H1 (cell line): ENCODE measurements at regions not wholly inside any gene's neighbourhood (a gene's known extent, or its start where the extent isn't known, plus 50 kb on each side); places are given as distances from the start of the nearest gene placed in this dataset.

Source experiments
- CTCF ChIA-PET: fragments of 300-600 bp; sonication (Branson Sonifier 250); formaldehyde crosslinking; loops from one replicate; lab custom pipeline; 2021; ENCODE audit not compliant: partially characterized antibody; lab: Charles Lee
- POLR2A ChIA-PET: fragments of 300-600 bp; sonication (Branson Sonifier 250); formaldehyde crosslinking; loops from one replicate; lab custom pipeline; 2021; ENCODE audit warnings: inconsistent platforms; ENCODE audit not compliant: partially characterized antibody; lab: Charles Lee
- DNase-seq, 2 experiments: peaks; one replicate each; pipeline versions ENCODE4 v3.0.0 to v3.0.0-alpha.2; 2010 to 2022; ENCODE audit warnings: low spot score in 2 of 2, low read depth in 1 of 2, mixed read lengths in 1 of 2
- FAIRE-seq: peaks from 2 replicates; lab custom pipeline; 2011; peaks lifted over from hg19 to GRCh38; lab: Jason Lieb, UNC
- H2AFZ ChIP-seq: 2 replicates; pipeline ENCODE4 v1.8.1; 2012; ENCODE audit warnings: low read length, inconsistent platforms
- H2AK5ac ChIP-seq: 2 replicates; pipeline ENCODE4 v1.6.1; 2013; ENCODE audit warnings: low read depth, low read length
- H2BK120ac ChIP-seq: replicated peaks from 2 replicates; pipeline ENCODE3; 2013; ENCODE audit warnings: low read depth, low read length, inconsistent platforms
- H2BK12ac ChIP-seq: 2 replicates; pipeline ENCODE4 v1.6.1; 2013; ENCODE audit warnings: low read depth, low read length
- H2BK15ac ChIP-seq: 2 replicates; pipeline ENCODE4 v1.6.1; 2013; ENCODE audit warnings: low read length
- H2BK20ac ChIP-seq: 2 replicates; pipeline ENCODE4 v1.6.1; 2013; ENCODE audit warnings: low read length
- H2BK5ac ChIP-seq: 2 replicates; pipeline ENCODE4 v1.6.1; 2013; ENCODE audit warnings: low read depth, low read length
- H3K14ac ChIP-seq: 2 replicates; pipeline ENCODE4 v1.6.1; 2013; ENCODE audit warnings: inconsistent platforms; ENCODE audit not compliant: insufficient read length
- H3K18ac ChIP-seq: 2 replicates; pipeline ENCODE4 v1.6.1; 2013; ENCODE audit warnings: low read length; ENCODE audit errors: extremely low read depth
- H3K23ac ChIP-seq: 2 replicates; pipeline ENCODE4 v1.6.1; 2013; ENCODE audit warnings: inconsistent platforms; ENCODE audit not compliant: insufficient read length
- H3K23me2 ChIP-seq: 2 replicates; pipeline ENCODE4 v1.6.1; 2013; ENCODE audit warnings: low read depth, low read length
- H3K27ac ChIP-seq: 2 replicates; pipeline ENCODE4 v1.6.1; 2011; ENCODE audit warnings: low read depth, low read length, inconsistent platforms
- H3K27me3 ChIP-seq, 4 experiments: replicated peaks in 1 of 4; 1 replicate in 1 of 4; 2 replicates in 3 of 4; pipeline versions ENCODE4 v1.6.1 to v1.8.1; 2011 to 2013; ENCODE audit warnings: low read length in 3 of 4, mild to moderate bottlenecking in 3 of 4, inconsistent platforms in 2 of 4, mixed read lengths in 2 of 4, moderate library complexity in 1 of 4; ENCODE audit not compliant: control insufficient read depth in 3 of 4, insufficient read depth in 3 of 4; ENCODE audit errors: extremely low read depth in 1 of 4
- H3K36me3 ChIP-seq, 4 experiments: 2 replicates each; pipeline versions ENCODE4 v1.6.1 to v1.8.1; 2011 to 2013; ENCODE audit warnings: mild to moderate bottlenecking in 4 of 4, low read length in 3 of 4, moderate library complexity in 2 of 4, control low read depth in 1 of 4, inconsistent platforms in 1 of 4; ENCODE audit not compliant: insufficient read depth in 4 of 4, control insufficient read depth in 2 of 4
- H3K4ac ChIP-seq: replicated peaks from 2 replicates; pipeline ENCODE3; 2013; ENCODE audit warnings: low read length, low read depth, mixed read lengths, inconsistent platforms; ENCODE audit not compliant: insufficient read length
- H3K4me1 ChIP-seq, 4 experiments: replicated peaks in 1 of 4; 1 replicate in 1 of 4; 2 replicates in 3 of 4; pipeline versions ENCODE4 v1.6.1 to v1.8.1; 2011 to 2013; ENCODE audit warnings: low read length in 3 of 4, inconsistent platforms in 2 of 4, mixed read lengths in 1 of 4; ENCODE audit not compliant: insufficient read depth in 4 of 4, control insufficient read depth in 3 of 4
- H3K4me2 ChIP-seq, 2 experiments: 2 replicates each; pipeline versions ENCODE4 v1.6.1 to v1.8.1; 2011 to 2013; ENCODE audit warnings: low read depth in 2 of 2, low read length in 2 of 2, control low read depth in 1 of 2, inconsistent platforms in 1 of 2, mild to moderate bottlenecking in 1 of 2; ENCODE audit not compliant: insufficient read depth in 1 of 2
- H3K4me3 ChIP-seq, 4 experiments: fragments of 200-600, 300-600 bp in 1 of 4; sonication (generic), shearing (Covaris generic), sonication (Bioruptor Twin) in 1 of 4; 2 replicates each; pipeline versions ENCODE4 v1.5.1 to v1.8.1; 2011 to 2016; ENCODE audit warnings: low read length in 4 of 4, low read depth in 3 of 4, control low read depth in 2 of 4, inconsistent platforms in 2 of 4, mild to moderate bottlenecking in 2 of 4, mixed read lengths in 1 of 4, moderate library complexity in 1 of 4; ENCODE audit not compliant: insufficient read depth in 2 of 4; ENCODE audit errors: extremely low read depth in 1 of 4
- H3K56ac ChIP-seq: replicated peaks from 2 replicates; pipeline ENCODE3; 2013; ENCODE audit warnings: low read depth, mild to moderate bottlenecking, mixed read lengths, low read length, inconsistent platforms; ENCODE audit not compliant: insufficient read length
- H3K79me1 ChIP-seq: 2 replicates; pipeline ENCODE4 v1.6.1; 2013; ENCODE audit warnings: low read depth, low read length, control low read depth
- H3K79me2 ChIP-seq, 2 experiments: 2 replicates each; pipeline versions ENCODE4 v1.6.1 to v1.8.1; 2012 to 2013; ENCODE audit warnings: low read length in 2 of 2, mild to moderate bottlenecking in 2 of 2, inconsistent platforms in 1 of 2; ENCODE audit not compliant: insufficient read depth in 2 of 2, control insufficient read depth in 1 of 2
- H3K9ac ChIP-seq, 4 experiments: replicated peaks in 1 of 4; 1 replicate in 1 of 4; 2 replicates in 3 of 4; pipeline versions ENCODE4 v1.6.1 to v1.8.1; 2011 to 2013; ENCODE audit warnings: low read depth in 3 of 4, low read length in 3 of 4, control low read depth in 2 of 4, mild to moderate bottlenecking in 2 of 4, moderate library complexity in 2 of 4, inconsistent platforms in 1 of 4; ENCODE audit errors: extremely low read depth in 1 of 4
- H3K9me3 ChIP-seq, 2 experiments: 2 replicates each; pipeline versions ENCODE4 v1.6.1 to v1.8.1; 2012 to 2013; ENCODE audit warnings: mild to moderate bottlenecking in 2 of 2, moderate library complexity in 2 of 2, control low read depth in 1 of 2, inconsistent platforms in 1 of 2, low read depth in 1 of 2, low read length in 1 of 2, mixed read lengths in 1 of 2; ENCODE audit not compliant: insufficient read depth in 2 of 2
- H4K20me1 ChIP-seq, 2 experiments: replicated peaks in 1 of 2; 2 replicates each; pipeline versions ENCODE3 to v1.8.1; 2011 to 2013; ENCODE audit warnings: inconsistent platforms in 2 of 2, low read length in 2 of 2, mild to moderate bottlenecking in 1 of 2; ENCODE audit not compliant: insufficient read depth in 2 of 2, control insufficient read depth in 1 of 2
- H4K5ac ChIP-seq: 2 replicates; pipeline ENCODE4 v1.6.1; 2013; ENCODE audit warnings: low read length, low read depth, mixed read lengths, inconsistent platforms; ENCODE audit not compliant: insufficient read length
- H4K8ac ChIP-seq: 2 replicates; pipeline ENCODE4 v1.8.0; 2013; ENCODE audit warnings: mild to moderate bottlenecking, moderate library complexity, low read length, inconsistent platforms; ENCODE audit not compliant: insufficient read depth; ENCODE audit errors: extremely low read depth
- H4K91ac ChIP-seq: replicated peaks from 2 replicates; pipeline ENCODE3; 2013; ENCODE audit warnings: low read length, mixed read lengths, inconsistent platforms; ENCODE audit not compliant: insufficient read length
- CREB1 ChIP-seq: IDR thresholded peaks from 2 replicates; pipeline ENCODE4 v1.6.1; 2012; ENCODE audit warnings: inconsistent platforms
- EP300 ChIP-seq, 2 experiments: IDR thresholded peaks; 1 replicate in 1 of 2; 2 replicates in 1 of 2; pipeline ENCODE4 v1.6.1; 2011 to 2012; ENCODE audit warnings: low read depth in 2 of 2, low read length in 2 of 2, mild to moderate bottlenecking in 2 of 2, borderline replicate concordance in 1 of 2, inconsistent platforms in 1 of 2, moderate library complexity in 1 of 2
- RFX5 ChIP-seq: IDR thresholded peaks from 2 replicates; pipeline ENCODE4 v1.6.1; 2011; ENCODE audit warnings: low read depth, low read length, improper control_type of control experiment, borderline replicate concordance
- SIX5 ChIP-seq: IDR thresholded peaks from 2 replicates; pipeline ENCODE4 v1.6.1; 2011; ENCODE audit warnings: mild to moderate bottlenecking, low read depth, low read length
- SUZ12 ChIP-seq: fragments of 200-600 bp; sonication (generic); IDR thresholded peaks from 2 replicates; pipeline ENCODE4 v1.6.1; 2012; ENCODE audit warnings: mild to moderate bottlenecking, inconsistent platforms, low read length, moderate library complexity, mixed read lengths
- WGBS, 2 experiments: shearing (Covaris generic) in 1 of 2; methylation state at CpG; one replicate each; pipeline versions ENCODE4 v1.1.6 to v1.1.7; 2013 to 2015; ENCODE audit warnings: low lambda C conversion rate in 2 of 2, mixed read lengths in 2 of 2, inconsistent platforms in 1 of 2, low coverage in 1 of 2, missing lambda C conversion rate in 1 of 2; ENCODE audit not compliant: insufficient replicate concordance in 2 of 2, insufficient coverage in 1 of 2, insufficient read length in 1 of 2; ENCODE audit errors: extremely low coverage in 1 of 2, missing lambda C conversion rate in 1 of 2; 5-methylcytosine and 5-hydroxymethylcytosine counted together

DNA sequence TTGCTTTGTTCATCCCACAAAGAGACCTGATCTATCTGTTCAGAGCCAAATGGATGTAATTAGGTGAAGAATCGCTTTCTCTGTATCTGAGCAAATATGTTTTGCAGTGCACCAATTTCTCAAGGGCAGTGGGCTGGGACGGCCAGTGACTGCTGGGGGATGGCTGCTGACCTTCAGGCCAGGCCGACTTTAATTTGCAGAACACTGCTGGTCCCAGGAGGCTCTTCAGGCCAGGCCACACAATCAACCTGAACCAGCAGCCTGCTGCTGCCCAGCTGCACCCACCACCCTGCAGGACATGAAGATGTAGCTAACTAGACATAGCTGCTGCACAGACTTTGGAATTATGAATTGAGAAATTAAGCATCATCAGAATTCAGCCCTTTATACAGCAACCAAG is 194.4 kb upstream of the ONECUT1 start:
- Histone ChIP-seq H2BK20ac (no peak overlapping the region), H3K4ac (no peak overlapping the region), H3K14ac (no peak overlapping the region), H4K20me1 (no peaks in the 10 kb centered on the region), H2BK15ac (no peak overlapping the region), H3K4me3 (no peak overlapping the region), H3K18ac (no peak overlapping the region), H3K4me1 (no peaks in the 10 kb centered on the region; a peak in 1 of 7 replicates), H3K79me2 (no peaks in the 10 kb centered on the region), H3K27ac (no peak overlapping the region), H4K8ac (no peak overlapping the region; the same call in 1 of the 2 replicates), H3K36me3 (no peaks in the 10 kb centered on the region), H4K5ac (no peak overlapping the region), H2AFZ (no peak overlapping the region), H3K27me3 (no peaks in the 10 kb centered on the region), H2BK5ac (no peak overlapping the region), H3K79me1 (no peaks in the 10 kb centered on the region), H3K23me2 (no peaks in the 10 kb centered on the region), H2BK12ac (no peak overlapping the region), H3K56ac (no peak overlapping the region), H4K91ac (no peak overlapping the region), H3K4me2 (no peak overlapping the region), H3K9me3 (no peaks in the 10 kb centered on the region), H2AK5ac (no peak overlapping the region), H3K9ac (no peak overlapping the region), H3K23ac (no peak overlapping the region), H2BK120ac (no peak overlapping the region)
- no peak for TF ChIP-seq RFX5
- no peak for TF ChIP-seq CREB1
- no peak for TF ChIP-seq EP300 (IDR thresholded peaks at IDR 0.05; ENCODE audit: borderline replicate concordance in 1 of 2, low read depth in 2 of 2, low read length in 2 of 2)
- TF ChIP-seq SIX5: no peak
- no peak for TF ChIP-seq SUZ12
- no peak for DNase-seq
- 87% methylated on average over 3 of the region's 3 CpGs; no CpG with 5 or more reads in 1 of the 2 experiments for WGBS, 2 experiments
- no peak for FAIRE-seq
- CTCF ChIA-PET: interaction anchor here (0.6 to 2.2 kb wide), 4 partner anchors 10 to 203 kb away, joined by 3 to 5 read pairs (median 4); no protein-coding TSS in a partner anchor
- POLR2A ChIA-PET: no interaction called here
